Gastroesophageal sphincter (tissue), 3 donors: ENCODE measurements at regions not wholly inside any gene's neighbourhood (a gene's known extent, or its start where the extent isn't known, plus 50 kb on each side); places are given as distances from the start of the nearest gene placed in this dataset.

ENCODE experiments used
- CTCF ChIP-seq, 4 experiments: fragments of 200-600 bp in 2 of 4; fragments of 450-650 bp in 2 of 4; sonication (generic) in 1 of 4; IDR thresholded peaks; one replicate each; pipeline ENCODE4 v1.5.1; 2017 to 2019; ENCODE audit warnings: antibody characterized with exemption in 4 of 4, mild to moderate bottlenecking in 2 of 4, moderate library complexity in 2 of 4
- POLR2AphosphoS5 ChIP-seq: sonication (generic); formaldehyde crosslinking; IDR thresholded peaks from one replicate; pipeline ENCODE4 v1.6.1; 2017; ENCODE audit warnings: antibody characterized with exemption

- TF ChIP-seq CTCF (IDR thresholded peaks at IDR 0.05) = no peak
- no peak for TF ChIP-seq POLR2AphosphoS5
These were observed 2914.8 kb upstream of the OR11H1 start for GRCh38 chr22:12613199-12613598.
